Activated T-helper 17 cell treated with anti-CD3 and anti-CD28 coated beads, Interleukin-2, amount 50 U/mL, for 72 hours (primary cell): ENCODE measurements at regions not wholly inside any gene's neighbourhood (a gene's known extent, or its start where the extent isn't known, plus 50 kb on each side); places are given as distances from the start of the nearest gene placed in this dataset.
A peak's percentile ranks its signal among the peaks of the same experiment; 100 is the strongest.
"Not testable (repeated sequence)": the region's sequence is repeated elsewhere in the genome, so short reads cannot be mapped to it uniquely, and the experiment has no call there.

Experiments
- ATAC-seq: fragments of 150-1000 bp; cut with Tn5 transposase; replicated peaks from 2 replicates; pipeline ENCODE4 v1.10.0; 2021; ENCODE audit warnings: mild to moderate bottlenecking, moderate library complexity
- H3K27ac Mint-ChIP-seq: one replicate; pipeline ENCODE4 v1.8.0; 2022; ENCODE audit warnings: mixed read lengths
- H3K27me3 Mint-ChIP-seq: one replicate; pipeline ENCODE4 v1.8.0; 2022; ENCODE audit warnings: mixed read lengths
- H3K36me3 Mint-ChIP-seq: one replicate; pipeline ENCODE4 v1.8.0; 2022; ENCODE audit warnings: low read depth, mild to moderate bottlenecking, mixed read lengths
- H3K4me1 Mint-ChIP-seq: one replicate; pipeline ENCODE4 v1.8.0; 2022; ENCODE audit warnings: mixed read lengths
- H3K4me3 Mint-ChIP-seq: one replicate; pipeline ENCODE4 v1.8.0; 2022; ENCODE audit warnings: mild to moderate bottlenecking, mixed read lengths
- H3K9me3 Mint-ChIP-seq: one replicate; pipeline ENCODE4 v1.8.0; 2022; ENCODE audit warnings: mixed read lengths

DNA sequence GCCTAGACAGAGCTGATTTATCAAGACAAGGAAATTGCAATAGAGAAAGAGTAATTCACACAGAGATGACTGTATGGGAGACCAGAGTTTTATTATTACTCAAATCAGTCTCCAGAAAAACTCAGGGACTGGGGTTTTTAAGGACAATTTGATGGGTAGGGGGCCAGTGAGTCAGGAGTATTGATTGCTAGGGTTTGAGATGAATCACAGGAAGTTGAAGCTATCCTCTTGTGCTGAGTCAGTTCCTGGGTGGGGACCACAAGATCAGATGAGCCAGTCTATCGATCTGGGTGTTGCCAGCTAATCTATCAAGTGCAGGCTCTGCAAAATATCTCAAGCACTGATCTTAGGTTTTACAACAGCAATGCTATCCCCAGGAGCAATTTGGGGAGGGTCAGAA, 87.4 kb upstream of the TGIF2LY start:
- not testable (repeated sequence) for H3K4me1 Mint-ChIP-seq, H3K36me3 Mint-ChIP-seq, H3K9me3 Mint-ChIP-seq, H3K27ac Mint-ChIP-seq, H3K27me3 Mint-ChIP-seq, H3K4me3 Mint-ChIP-seq
- ATAC-seq: peak; percentile 85

DNA sequence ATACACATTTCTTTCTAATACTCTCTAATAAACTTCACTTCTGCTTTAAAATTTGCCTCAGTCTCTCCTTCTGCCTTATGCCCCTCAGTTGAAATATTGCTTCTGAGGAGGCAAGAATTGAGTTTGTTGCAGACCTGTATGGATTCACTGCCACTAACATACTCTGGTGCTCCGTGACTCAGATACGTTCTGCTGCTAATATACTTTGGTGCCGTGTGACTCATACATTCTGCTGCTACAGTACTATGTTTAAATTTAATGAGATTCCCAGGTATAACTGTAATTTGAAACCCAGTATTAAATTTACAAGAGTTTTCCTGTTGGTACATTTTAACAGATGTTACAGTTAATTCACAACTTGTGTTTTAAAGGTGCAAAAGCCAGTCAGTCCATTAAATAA, 84.3 kb upstream of the TGIF2LY start:
- ATAC-seq, H3K4me3 Mint-ChIP-seq, H3K4me1 Mint-ChIP-seq, H3K27ac Mint-ChIP-seq, H3K36me3 Mint-ChIP-seq, H3K9me3 Mint-ChIP-seq, H3K27me3 Mint-ChIP-seq: not testable (repeated sequence)

DNA sequence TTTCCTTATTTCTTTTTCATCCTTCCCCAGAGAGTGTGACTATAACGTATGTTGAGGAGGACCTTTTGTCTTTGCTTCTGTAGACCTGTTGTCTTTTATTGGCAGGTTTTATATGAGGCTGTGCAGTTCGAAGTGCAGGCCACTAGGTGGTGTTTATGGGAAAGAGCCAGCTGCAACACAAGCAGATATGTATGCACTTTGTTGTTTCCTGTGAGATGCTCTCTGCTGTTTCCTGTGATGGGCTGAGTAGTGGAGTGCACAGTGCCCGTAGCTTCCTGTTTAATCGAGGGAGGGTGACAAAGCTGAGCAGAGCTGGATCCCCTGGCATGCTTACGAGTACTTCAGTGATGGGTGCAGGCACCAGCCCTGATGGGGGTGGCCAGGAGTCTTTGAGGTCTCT, 51.8 kb upstream of the TGIF2LY start:
- H3K36me3 Mint-ChIP-seq, H3K4me3 Mint-ChIP-seq, H3K9me3 Mint-ChIP-seq, H3K4me1 Mint-ChIP-seq, H3K27ac Mint-ChIP-seq, H3K27me3 Mint-ChIP-seq: not testable (repeated sequence)
- ATAC-seq: peak; percentile 47
